B cell (primary cell): ENCODE measurements at regions not wholly inside any gene's neighbourhood (a gene's known extent, or its start where the extent isn't known, plus 50 kb on each side); places are given as distances from the start of the nearest gene placed in this dataset.

ENCODE experiments used
- ATAC-seq: fragments of 200-7000 bp; cut with Tn5 transposase; one replicate; pipeline ENCODE4 v1.10.0; 2021; ENCODE audit warnings: low read depth, mild to moderate bottlenecking, moderate number of reproducible peaks, moderate library complexity
- CTCF ChIA-PET: fragments of 350-600 bp; sonication (Branson Sonifier 250); formaldehyde crosslinking; loops from one replicate; lab custom pipeline; 2021; ENCODE audit warnings: antibody characterized with exemption, inconsistent platforms; lab: Charles Lee
- POLR2A ChIA-PET: fragments of 350-600 bp; sonication (Branson Sonifier 250); formaldehyde crosslinking; loops from one replicate; lab custom pipeline; 2021; ENCODE audit warnings: antibody characterized with exemption; lab: Charles Lee
- DNase-seq: peaks from one replicate; pipeline ENCODE4 v3.0.0; 2013
- H2AFZ ChIP-seq: 2 replicates; pipeline ENCODE4 v1.6.1; 2012; ENCODE audit warnings: mild to moderate bottlenecking, low read depth, low read length; ENCODE audit not compliant: insufficient read depth, poor library complexity, severe bottlenecking
- H3K27ac ChIP-seq, 2 donors: 1 replicate in 1 of 2; 2 replicates in 1 of 2; pipeline ENCODE4 v1.5.1; 2012 to 2013; ENCODE audit warnings: low read length in 2 of 2, mild to moderate bottlenecking in 2 of 2, moderate library complexity in 1 of 2
- H3K27me3 ChIP-seq, 4 experiments: fragments of 200-600 bp in 1 of 4; sonication (generic) in 1 of 4; replicated peaks in 1 of 4; 1 replicate in 2 of 4; 2 replicates in 2 of 4; pipeline versions ENCODE4 v1.6.1 to v1.7.0; 2013 to 2016; ENCODE audit warnings: low read length in 3 of 4, mild to moderate bottlenecking in 2 of 4, mixed read lengths in 1 of 4, moderate library complexity in 1 of 4; ENCODE audit not compliant: insufficient read depth in 4 of 4, control insufficient read depth in 3 of 4; ENCODE audit errors: control extremely low read depth in 1 of 4
- H3K36me3 ChIP-seq, 2 experiments: replicated peaks in 1 of 2; 1 replicate in 1 of 2; 2 replicates in 1 of 2; pipeline versions ENCODE4 v1.6.1 to v1.7.1; 2013; ENCODE audit warnings: low read length in 1 of 2; ENCODE audit not compliant: insufficient read depth in 2 of 2, control insufficient read depth in 1 of 2; ENCODE audit errors: control extremely low read depth in 1 of 2, extremely low read depth in 1 of 2
- H3K4me1 ChIP-seq, 2 donors: fragments of 200-600 bp in 1 of 2; sonication (generic) in 1 of 2; 1 replicate in 1 of 2; 2 replicates in 1 of 2; pipeline versions ENCODE4 v1.5.1 to v1.6.1; 2013 to 2017; ENCODE audit warnings: low read length in 2 of 2; ENCODE audit not compliant: control insufficient read depth in 2 of 2, insufficient read depth in 2 of 2
- H3K4me2 ChIP-seq: replicated peaks from 2 replicates; pipeline ENCODE3; 2012; ENCODE audit warnings: mild to moderate bottlenecking, low read depth, low read length; ENCODE audit not compliant: poor library complexity, severe bottlenecking
- H3K4me3 ChIP-seq, 5 experiments: fragments of 200-600 bp in 1 of 5; sonication (generic) in 1 of 5; 1 replicate in 3 of 5; 2 replicates in 2 of 5; pipeline versions ENCODE4 v1.5.1 to v1.7.0; 2011 to 2016; ENCODE audit warnings: low read length in 4 of 5, mild to moderate bottlenecking in 4 of 5, low read depth in 2 of 5, control low read depth in 1 of 5, moderate library complexity in 1 of 5; ENCODE audit not compliant: insufficient read depth in 1 of 5; ENCODE audit errors: control extremely low read depth in 1 of 5, extremely low read depth in 1 of 5
- H3K79me2 ChIP-seq: fragments of 200-600 bp; sonication (generic); one replicate; pipeline ENCODE4 v1.6.0; 2016; ENCODE audit warnings: low read length; ENCODE audit not compliant: control insufficient read depth, insufficient read depth
- H3K9ac ChIP-seq: fragments of 200-600 bp; sonication (generic); 2 replicates; pipeline ENCODE4 v1.6.1; 2017; ENCODE audit warnings: mild to moderate bottlenecking, low read length, moderate library complexity
- H3K9me3 ChIP-seq, 3 donors: one replicate each; pipeline versions ENCODE4 v1.6.1 to v1.7.1; 2013; ENCODE audit warnings: low read length in 2 of 3; ENCODE audit not compliant: control insufficient read depth in 2 of 3, insufficient read depth in 1 of 3; ENCODE audit errors: control extremely low read depth in 1 of 3
- H4K20me1 ChIP-seq: 2 replicates; pipeline ENCODE4 v1.6.0; 2012; ENCODE audit warnings: mild to moderate bottlenecking, low read length; ENCODE audit not compliant: insufficient read depth, control insufficient read depth, poor library complexity, severe bottlenecking
- H3K27ac Mint-ChIP-seq: one replicate; pipeline ENCODE4 v1.8.0; 2021; ENCODE audit warnings: mixed read lengths
- H3K27me3 Mint-ChIP-seq: one replicate; pipeline ENCODE4 v1.8.0; 2021; ENCODE audit warnings: mixed read lengths
- H3K4me1 Mint-ChIP-seq: one replicate; pipeline ENCODE4 v1.8.0; 2021; ENCODE audit warnings: mixed read lengths
- H3K4me3 Mint-ChIP-seq: one replicate; pipeline ENCODE4 v1.8.0; 2021; ENCODE audit warnings: mixed read lengths
- H3K9me3 Mint-ChIP-seq: one replicate; pipeline ENCODE4 v1.8.0; 2022; ENCODE audit warnings: mixed read lengths; ENCODE audit not compliant: insufficient read depth
- CTCF ChIP-seq: fragments of 200-600 bp; IDR thresholded peaks from one replicate; pipeline ENCODE4 v1.8.0; 2022; ENCODE audit warnings: antibody characterized with exemption, mild to moderate bottlenecking
- EZH2 ChIP-seq: IDR thresholded peaks from 2 replicates; pipeline ENCODE4 v1.6.1; 2012; ENCODE audit warnings: borderline replicate concordance, low read depth, mild to moderate bottlenecking, moderate library complexity, low read length; ENCODE audit not compliant: insufficient read depth, poor library complexity, severe bottlenecking
- WGBS: methylation state at CpG from one replicate; pipeline ENCODE4 v1.1.5; 2013; ENCODE audit warnings: missing lambda C conversion rate; ENCODE audit not compliant: insufficient coverage; 5-methylcytosine and 5-hydroxymethylcytosine counted together
- intact Hi-C: fragments of 100-400 bp; cut with micrococcal nuclease; formaldehyde crosslinking; loops from one replicate; pipeline ENCODE4 v1.10.0; 2022

- Histone ChIP-seq H3K27me3 (no peaks in the 10 kb centered on the region), H4K20me1 (no peaks in the 10 kb centered on the region), H3K4me2 (no peak overlapping the region), H3K79me2 (no peaks in the 10 kb centered on the region), H3K4me3 (no peak overlapping the region), H3K9ac (no peak overlapping the region), H3K27ac (no peak overlapping the region), H2AFZ (no peak overlapping the region), H3K36me3 (no peaks in the 10 kb centered on the region), H3K9me3 (no peaks in the 10 kb centered on the region), H3K4me1 (no peaks in the 10 kb centered on the region)
- peaks cover 36% of the 10 kb centered on the region for H3K27me3 Mint-ChIP-seq
- POLR2A ChIA-PET, result no interaction called here
- no peak for ATAC-seq
- TF ChIP-seq CTCF (no peak), EZH2 (no peak)
- H3K9me3 Mint-ChIP-seq, result no peaks in the 10 kb centered on the region
- intact Hi-C loops, result no loop called here
- WGBS, result 82% methylated on average over 5 of the region's 9 CpGs
- DNase-seq, result no peak
- CTCF ChIA-PET, result interaction anchor here (0.8 kb wide), 1 partner anchor 37 kb away, joined by 3 read pairs; no protein-coding TSS in a partner anchor
- no peak overlapping the region for H3K27ac Mint-ChIP-seq
- H3K4me3 Mint-ChIP-seq, result no peak overlapping the region
- H3K4me1 Mint-ChIP-seq, result peaks cover 1% of the 10 kb centered on the region
These were observed 118.1 kb upstream of the LYZL2 start for GRCh38 chr10:30747633-30748032.

- POLR2A ChIA-PET, result no interaction called here
- DNase-seq, result no peak
- H4K20me1 ChIP-seq, result no peaks in the 10 kb centered on the region
- H2AFZ ChIP-seq, result no peak overlapping the region
- no peaks in the 10 kb centered on the region for H3K79me2 ChIP-seq
- H3K27me3 ChIP-seq, result no peaks in the 10 kb centered on the region
- H3K27ac ChIP-seq, result no peak overlapping the region
- CTCF ChIA-PET, result no interaction called here
- WGBS, result 100% methylated on average over 1 of the region's 5 CpGs
- Mint-ChIP-seq H3K4me1 (peaks cover 11% of the 10 kb centered on the region), H3K27me3 (peaks cover 28% of the 10 kb centered on the region), H3K9me3 (no peaks in the 10 kb centered on the region), H3K27ac (no peak overlapping the region), H3K4me3 (no peak overlapping the region)
- no peak overlapping the region for H3K9ac ChIP-seq
- intact Hi-C loops, result no loop called here
- TF ChIP-seq EZH2 (no peak), CTCF (no peak)
- H3K36me3 ChIP-seq, result no peaks in the 10 kb centered on the region
- no peaks in the 10 kb centered on the region for H3K9me3 ChIP-seq
- no peak for ATAC-seq
- H3K4me3 ChIP-seq, result no peak overlapping the region
- H3K4me1 ChIP-seq, result no peaks in the 10 kb centered on the region
- H3K4me2 ChIP-seq, result no peak overlapping the region
These were observed 116.4 kb upstream of the LYZL2 start for GRCh38 chr10:30745953-30746352.
